K562 (cell line): ENCODE measurements at regions not wholly inside any gene's neighbourhood (a gene's known extent, or its start where the extent isn't known, plus 50 kb on each side); places are given as distances from the start of the nearest gene placed in this dataset.

Experiments used
- DPF2 ChIP-seq: fragments of 450-650 bp; IDR thresholded peaks from 2 replicates; pipeline ENCODE4 v1.6.1; 2016
- EZH2 ChIP-seq: IDR thresholded peaks from 2 replicates; pipeline ENCODE4 v1.6.1; 2012; ENCODE audit warnings: low read depth, mild to moderate bottlenecking, inconsistent platforms, low read length, borderline replicate concordance
- HMG20A ChIP-seq: fragments of 450-650 bp; formaldehyde crosslinking; conservative IDR thresholded peaks from 2 replicates; pipeline ENCODE4 v1.4.0; 2020; ENCODE audit warnings: mild to moderate bottlenecking, mixed read lengths
- NFXL1 ChIP-seq: fragments of 450-650 bp; formaldehyde crosslinking; IDR thresholded peaks from 2 replicates; pipeline ENCODE4 v1.4.0; 2021; ENCODE audit warnings: mild to moderate bottlenecking
- RBM39 ChIP-seq: fragments of 200-400 bp; formaldehyde crosslinking; optimal IDR thresholded peaks from 2 replicates; pipeline ENCODE3; 2018; ENCODE audit warnings: low read depth, low read length
- RFX5 ChIP-seq: IDR thresholded peaks from 2 replicates; pipeline ENCODE4 v1.6.1; 2011; ENCODE audit warnings: low read depth, mild to moderate bottlenecking, improper control_type of control experiment, low read length
- TAF1 ChIP-seq: IDR thresholded peaks from 2 replicates; pipeline ENCODE4 v1.6.1; 2011; ENCODE audit warnings: mild to moderate bottlenecking, low read length, moderate library complexity; ENCODE audit not compliant: insufficient read depth, control insufficient read depth, severe bottlenecking; ENCODE audit errors: extremely low read depth
- TF ChIP-seq, protein P1 (sequence below): sonication (generic); formaldehyde crosslinking; IDR thresholded peaks from 2 replicates; pipeline ENCODE4 v1.8.0; 2022; ENCODE audit warnings: missing genetic modification reagents, mild to moderate bottlenecking, borderline replicate concordance
- TF ChIP-seq, protein P2 (sequence below): IDR thresholded peaks from 3 replicates; pipeline ENCODE4 v1.6.1; 2011; ENCODE audit warnings: borderline replicate concordance, mild to moderate bottlenecking; ENCODE audit not compliant: insufficient read length, insufficient read depth

DNA sequence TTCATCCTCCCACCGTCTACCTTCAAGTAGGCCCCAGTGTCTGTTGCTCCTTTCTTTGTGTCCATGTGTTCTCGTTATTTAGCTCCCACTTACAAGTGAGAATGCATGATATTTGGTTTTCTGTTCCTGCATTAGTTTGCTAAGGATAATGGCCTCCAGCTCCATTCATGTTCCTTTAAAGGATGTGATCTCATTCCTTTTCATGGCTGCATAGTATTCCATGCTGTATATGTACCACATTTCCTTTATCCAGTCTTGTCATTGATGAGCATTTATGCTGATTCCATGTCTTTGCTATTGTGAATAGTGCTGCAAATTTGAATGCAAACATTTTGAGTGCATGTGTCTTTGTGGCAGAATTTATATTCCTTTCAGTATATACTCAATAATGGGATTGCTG, 259.6 kb upstream of the PELI2 start:
- TF ChIP-seq TAF1 = no peak
- no peak for TF ChIP-seq RFX5
- TF ChIP-seq DPF2 = no peak
- TF ChIP-seq RBM39 = no peak
- TF ChIP-seq, protein P1, sequence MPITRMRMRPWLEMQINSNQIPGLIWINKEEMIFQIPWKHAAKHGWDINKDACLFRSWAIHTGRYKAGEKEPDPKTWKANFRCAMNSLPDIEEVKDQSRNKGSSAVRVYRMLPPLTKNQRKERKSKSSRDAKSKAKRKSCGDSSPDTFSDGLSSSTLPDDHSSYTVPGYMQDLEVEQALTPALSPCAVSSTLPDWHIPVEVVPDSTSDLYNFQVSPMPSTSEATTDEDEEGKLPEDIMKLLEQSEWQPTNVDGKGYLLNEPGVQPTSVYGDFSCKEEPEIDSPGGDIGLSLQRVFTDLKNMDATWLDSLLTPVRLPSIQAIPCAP (CRISPR knock-in tag) = no peak
- TF ChIP-seq NFXL1 (CRISPR knock-in tag) = no peak
- no peak for TF ChIP-seq EZH2
- TF ChIP-seq HMG20A (CRISPR knock-in tag) = no peak
- TF ChIP-seq, protein P2, sequence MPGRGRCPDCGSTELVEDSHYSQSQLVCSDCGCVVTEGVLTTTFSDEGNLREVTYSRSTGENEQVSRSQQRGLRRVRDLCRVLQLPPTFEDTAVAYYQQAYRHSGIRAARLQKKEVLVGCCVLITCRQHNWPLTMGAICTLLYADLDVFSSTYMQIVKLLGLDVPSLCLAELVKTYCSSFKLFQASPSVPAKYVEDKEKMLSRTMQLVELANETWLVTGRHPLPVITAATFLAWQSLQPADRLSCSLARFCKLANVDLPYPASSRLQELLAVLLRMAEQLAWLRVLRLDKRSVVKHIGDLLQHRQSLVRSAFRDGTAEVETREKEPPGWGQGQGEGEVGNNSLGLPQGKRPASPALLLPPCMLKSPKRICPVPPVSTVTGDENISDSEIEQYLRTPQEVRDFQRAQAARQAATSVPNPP = no peak
